ENCODE measurements at regions not wholly inside any gene's neighbourhood (a gene's known extent, or its start where the extent isn't known, plus 50 kb on each side); places are given as distances from the start of the nearest gene placed in this dataset.
"Not testable (repeated sequence)": the region's sequence is repeated elsewhere in the genome, so short reads cannot be mapped to it uniquely, and the experiment has no call there.

- no peak overlapping the region for H3K4me3 Mint-ChIP-seq
Observed at GRCh38 chr4:59387759-59388758, 1812.1 kb upstream of the ADGRL3 start.

GRCh38 chr4:59393780-59394179 is 1806.3 kb upstream of the ADGRL3 start:
- Mint-ChIP-seq H3K4me1 (ENCODE audit: low read depth) (no peaks in the 10 kb centered on the region), H3K36me3 (ENCODE audit: low read depth) (no peaks in the 10 kb centered on the region), H3K27ac (no peak overlapping the region)

More at GRCh38 chr4:59387759-59388758, 1812.1 kb upstream of the ADGRL3 start:
- no peaks in the 10 kb centered on the region for H3K36me3 Mint-ChIP-seq (ENCODE audit: low read depth)
- no peaks in the 10 kb centered on the region for H3K4me1 Mint-ChIP-seq (ENCODE audit: low read depth)
- H3K9me3 Mint-ChIP-seq: peaks cover 5% of the 10 kb centered on the region
- H3K27ac Mint-ChIP-seq: no peak overlapping the region
- H3K27me3 Mint-ChIP-seq: no peaks in the 10 kb centered on the region
- DNase-seq: no peak

GRCh38 chr4:59400334-59400733 is 1799.8 kb upstream of the ADGRL3 start:
- Mint-ChIP-seq H3K4me1 (ENCODE audit: low read depth) (no peaks in the 10 kb centered on the region), H3K27me3 (no peaks in the 10 kb centered on the region), H3K9me3 (peaks cover 5% of the 10 kb centered on the region), H3K4me3 (no peak overlapping the region), H3K27ac (no peak overlapping the region), H3K36me3 (ENCODE audit: low read depth) (no peaks in the 10 kb centered on the region)
- DNase-seq: no peak

More at GRCh38 chr4:59393780-59394179, 1806.3 kb upstream of the ADGRL3 start:
- Mint-ChIP-seq H3K4me3 (no peak overlapping the region), H3K27me3 (no peaks in the 10 kb centered on the region), H3K9me3 (peaks cover 10% of the 10 kb centered on the region)
- no peak for DNase-seq

GRCh38 chr4:59409647-59410046 is 1790.5 kb upstream of the ADGRL3 start:
- H3K27me3 Mint-ChIP-seq: no peaks in the 10 kb centered on the region
- H3K9me3 Mint-ChIP-seq: peaks cover 10% of the 10 kb centered on the region
- H3K4me1 Mint-ChIP-seq (ENCODE audit: low read depth): no peaks in the 10 kb centered on the region
- no peak for DNase-seq
- H3K36me3 Mint-ChIP-seq (ENCODE audit: low read depth): no peaks in the 10 kb centered on the region
- H3K27ac Mint-ChIP-seq: no peak overlapping the region
- no peak overlapping the region for H3K4me3 Mint-ChIP-seq

- Mint-ChIP-seq H3K27me3 (no peaks in the 10 kb centered on the region), H3K36me3 (ENCODE audit: low read depth) (no peaks in the 10 kb centered on the region), H3K9me3 (peaks cover 10% of the 10 kb centered on the region), H3K27ac (no peak overlapping the region), H3K4me1 (ENCODE audit: low read depth) (no peaks in the 10 kb centered on the region), H3K4me3 (no peak overlapping the region)
- no peak for DNase-seq
Observed at GRCh38 chr4:59412739-59413138, 1787.4 kb upstream of the ADGRL3 start.

- no peaks in the 10 kb centered on the region for H3K27me3 Mint-ChIP-seq
- no peak for DNase-seq
- no peak overlapping the region for H3K27ac Mint-ChIP-seq
- peaks cover 9% of the 10 kb centered on the region for H3K9me3 Mint-ChIP-seq
- no peaks in the 10 kb centered on the region for H3K36me3 Mint-ChIP-seq (ENCODE audit: low read depth)
- H3K4me1 Mint-ChIP-seq (ENCODE audit: low read depth): no peaks in the 10 kb centered on the region
- no peak overlapping the region for H3K4me3 Mint-ChIP-seq
Observed at GRCh38 chr4:59455751-59456150, 1744.4 kb upstream of the ADGRL3 start.

- H3K4me3 Mint-ChIP-seq: no peak overlapping the region
- no peaks in the 10 kb centered on the region for H3K4me1 Mint-ChIP-seq (ENCODE audit: low read depth)
- H3K27me3 Mint-ChIP-seq: no peaks in the 10 kb centered on the region
- no peak for DNase-seq
- H3K27ac Mint-ChIP-seq: no peak overlapping the region
- H3K9me3 Mint-ChIP-seq: peaks cover 9% of the 10 kb centered on the region
- no peaks in the 10 kb centered on the region for H3K36me3 Mint-ChIP-seq (ENCODE audit: low read depth)
Observed at GRCh38 chr4:59457576-59457975, 1742.5 kb upstream of the ADGRL3 start.

GRCh38 chr4:59484944-59485343 is 1715.2 kb upstream of the ADGRL3 start:
- no peaks in the 10 kb centered on the region for H3K27me3 Mint-ChIP-seq
- peaks cover 26% of the 10 kb centered on the region for H3K9me3 Mint-ChIP-seq
- DNase-seq: no peak
- no peaks in the 10 kb centered on the region for H3K36me3 Mint-ChIP-seq (ENCODE audit: low read depth)
- H3K4me3 Mint-ChIP-seq: no peak overlapping the region
- no peak overlapping the region for H3K27ac Mint-ChIP-seq
- H3K4me1 Mint-ChIP-seq (ENCODE audit: low read depth): no peaks in the 10 kb centered on the region

GRCh38 chr4:59500103-59500502 is 1700.0 kb upstream of the ADGRL3 start:
- DNase-seq: no peak
- H3K4me3 Mint-ChIP-seq: no peak overlapping the region
- no peak overlapping the region for H3K27ac Mint-ChIP-seq
- no peaks in the 10 kb centered on the region for H3K36me3 Mint-ChIP-seq (ENCODE audit: low read depth)
- no peaks in the 10 kb centered on the region for H3K4me1 Mint-ChIP-seq (ENCODE audit: low read depth)
- H3K9me3 Mint-ChIP-seq: peaks cover 3% of the 10 kb centered on the region
- H3K27me3 Mint-ChIP-seq: no peaks in the 10 kb centered on the region

GRCh38 chr4:59503731-59504130 is 1696.4 kb upstream of the ADGRL3 start:
- no peaks in the 10 kb centered on the region for H3K27me3 Mint-ChIP-seq
- H3K27ac Mint-ChIP-seq: no peak overlapping the region
- H3K4me3 Mint-ChIP-seq: no peak overlapping the region
- H3K9me3 Mint-ChIP-seq: peaks cover 9% of the 10 kb centered on the region
- DNase-seq: no peak
- H3K36me3 Mint-ChIP-seq (ENCODE audit: low read depth): no peaks in the 10 kb centered on the region
- no peaks in the 10 kb centered on the region for H3K4me1 Mint-ChIP-seq (ENCODE audit: low read depth)

- DNase-seq; H3K4me3 Mint-ChIP-seq; H3K4me1 Mint-ChIP-seq (ENCODE audit: low read depth); H3K27me3 Mint-ChIP-seq; H3K27ac Mint-ChIP-seq; H3K36me3 Mint-ChIP-seq (ENCODE audit: low read depth): not testable (repeated sequence)
- H3K9me3 Mint-ChIP-seq: peaks cover 13% of the 10 kb centered on the region
Observed at GRCh38 chr4:59511809-59512208, 1688.3 kb upstream of the ADGRL3 start.

- H3K4me3 Mint-ChIP-seq: no peak overlapping the region
- H3K27ac Mint-ChIP-seq: no peak overlapping the region
- no peak for DNase-seq
- H3K36me3 Mint-ChIP-seq (ENCODE audit: low read depth): no peaks in the 10 kb centered on the region
- H3K4me1 Mint-ChIP-seq (ENCODE audit: low read depth): no peaks in the 10 kb centered on the region
- peaks cover 3% of the 10 kb centered on the region for H3K9me3 Mint-ChIP-seq
- H3K27me3 Mint-ChIP-seq: no peaks in the 10 kb centered on the region
Observed at GRCh38 chr4:59517007-59517406, 1683.1 kb upstream of the ADGRL3 start.

GRCh38 chr4:59518005-59518823 is 1681.9 kb upstream of the ADGRL3 start:
- H3K9me3 Mint-ChIP-seq: peaks cover 3% of the 10 kb centered on the region
- no peaks in the 10 kb centered on the region for H3K27me3 Mint-ChIP-seq
- DNase-seq: no peak
- no peak overlapping the region for H3K4me3 Mint-ChIP-seq
- H3K4me1 Mint-ChIP-seq (ENCODE audit: low read depth): no peaks in the 10 kb centered on the region
- no peaks in the 10 kb centered on the region for H3K36me3 Mint-ChIP-seq (ENCODE audit: low read depth)
- no peak overlapping the region for H3K27ac Mint-ChIP-seq

- Mint-ChIP-seq H3K27ac (no peak overlapping the region), H3K9me3 (peaks cover 14% of the 10 kb centered on the region), H3K27me3 (no peaks in the 10 kb centered on the region), H3K4me1 (ENCODE audit: low read depth) (no peaks in the 10 kb centered on the region), H3K4me3 (no peak overlapping the region), H3K36me3 (ENCODE audit: low read depth) (no peaks in the 10 kb centered on the region)
- DNase-seq: no peak
Observed at GRCh38 chr4:59525885-59526284, 1674.2 kb upstream of the ADGRL3 start.

- Mint-ChIP-seq H3K4me1 (ENCODE audit: low read depth) (no peaks in the 10 kb centered on the region), H3K27me3 (no peaks in the 10 kb centered on the region), H3K9me3 (peaks cover 12% of the 10 kb centered on the region), H3K4me3 (no peak overlapping the region), H3K36me3 (ENCODE audit: low read depth) (no peaks in the 10 kb centered on the region), H3K27ac (no peak overlapping the region)
- no peak for DNase-seq
Observed at GRCh38 chr4:59535541-59535940, 1664.6 kb upstream of the ADGRL3 start.
